IMR-90 (cell line): ENCODE measurements at regions not wholly inside any gene's neighbourhood (a gene's known extent, or its start where the extent isn't known, plus 50 kb on each side); places are given as distances from the start of the nearest gene placed in this dataset.

Experiments
- CEBPB ChIP-seq: IDR thresholded peaks from 2 replicates; pipeline ENCODE4 v1.6.1; 2012; ENCODE audit warnings: low read depth, low read length, improper control_type of control experiment
- CTCF ChIP-seq: conservative IDR thresholded peaks from 2 replicates; pipeline ENCODE4 v1.5.1; 2012; ENCODE audit warnings: mild to moderate bottlenecking, low read depth, low read length, improper control_type of control experiment
- MAFK ChIP-seq: IDR thresholded peaks from 2 replicates; pipeline ENCODE4 v1.6.1; 2012; ENCODE audit warnings: low read depth, low read length, improper control_type of control experiment
- MXI1 ChIP-seq: IDR thresholded peaks from 2 replicates; pipeline ENCODE4 v1.6.1; 2012; ENCODE audit warnings: low read depth, mild to moderate bottlenecking, low read length, moderate library complexity, borderline replicate concordance
- NFE2L2 ChIP-seq: fragments of 150-350 bp; IDR thresholded peaks from 2 replicates; pipeline ENCODE4 v1.6.1; 2016; ENCODE audit warnings: low read depth, mild to moderate bottlenecking, low read length
- POLR2A ChIP-seq: IDR thresholded peaks from 2 replicates; pipeline ENCODE4 v1.6.1; 2012; ENCODE audit warnings: mild to moderate bottlenecking, low read depth, low read length
- RAD21 ChIP-seq: IDR thresholded peaks from 2 replicates; pipeline ENCODE4 v1.6.1; 2012; ENCODE audit warnings: low read length, improper control_type of control experiment
- RFX5 ChIP-seq: IDR thresholded peaks from 2 replicates; pipeline ENCODE4 v1.8.0; 2012; ENCODE audit warnings: low read depth, mild to moderate bottlenecking, low read length, moderate library complexity
- SMC3 ChIP-seq: fragments of 150-350 bp; IDR thresholded peaks from 2 replicates; pipeline ENCODE4 v1.6.1; 2016; ENCODE audit warnings: low read depth, mild to moderate bottlenecking, antibody characterized with exemption, low read length, moderate library complexity

- TF ChIP-seq MXI1, result no peak
- no peak for TF ChIP-seq RAD21
- no peak for TF ChIP-seq POLR2A
- no peak for TF ChIP-seq CTCF
- TF ChIP-seq SMC3, result no peak
- TF ChIP-seq RFX5, result no peak
- TF ChIP-seq MAFK, result no peak
- no peak for TF ChIP-seq NFE2L2
- no peak for TF ChIP-seq CEBPB
These were observed 726.7 kb upstream of the NR2F2 start for GRCh38 chr15:95603802-95604201.
